ENCODE measurements at regions not wholly inside any gene's neighbourhood (a gene's known extent, or its start where the extent isn't known, plus 50 kb on each side); places are given as distances from the start of the nearest gene placed in this dataset.
A peak's percentile ranks its signal among the peaks of the same experiment; 100 is the strongest.

DNA sequence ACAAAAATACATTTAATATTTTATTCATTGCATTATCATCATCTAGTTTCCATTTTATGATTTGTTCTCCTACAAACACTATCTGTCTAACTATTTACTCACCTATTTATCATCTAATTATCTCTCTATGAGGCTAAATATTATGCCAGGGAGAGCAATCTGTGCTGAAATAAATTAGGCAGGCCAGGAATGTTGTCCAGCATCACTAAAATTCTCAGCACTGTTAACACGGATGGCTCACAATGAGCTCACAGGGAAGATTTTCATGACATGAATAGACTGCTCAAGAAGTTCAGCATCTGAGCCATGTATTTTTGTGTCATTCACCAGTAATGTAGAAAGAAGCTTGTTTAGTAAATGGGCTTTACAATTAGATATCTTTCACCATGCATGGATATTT, 1277.2 kb downstream of the GRIK2 start:
- ATAC-seq (no peak), DNase-seq (ENCODE audit: missing footprints) (no peak)
- intact Hi-C loops (cut with DNase I), result no loop called here

DNA sequence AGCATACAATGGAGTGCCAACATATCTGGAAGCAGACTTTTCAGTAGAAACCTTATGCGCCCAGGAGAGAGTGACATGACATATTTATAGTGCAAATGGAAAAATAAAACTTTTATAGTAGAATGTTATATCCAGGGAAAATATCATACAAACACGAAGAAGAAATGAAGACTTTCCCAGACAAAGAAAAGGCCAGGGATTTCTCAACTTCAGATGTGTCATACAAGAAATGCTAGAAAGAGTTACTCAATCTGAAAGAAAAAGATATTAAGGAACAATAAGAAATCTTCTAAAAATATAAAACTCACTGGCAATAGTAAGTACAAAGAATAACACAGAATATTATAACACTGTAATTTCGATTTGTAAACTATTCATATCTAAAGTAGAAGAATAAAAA, 1269.3 kb downstream of the GRIK2 start:
- no peak for DNase-seq (ENCODE audit: missing footprints)
- intact Hi-C loops (cut with DNase I), result no loop called here
- ATAC-seq, result no peak

DNA sequence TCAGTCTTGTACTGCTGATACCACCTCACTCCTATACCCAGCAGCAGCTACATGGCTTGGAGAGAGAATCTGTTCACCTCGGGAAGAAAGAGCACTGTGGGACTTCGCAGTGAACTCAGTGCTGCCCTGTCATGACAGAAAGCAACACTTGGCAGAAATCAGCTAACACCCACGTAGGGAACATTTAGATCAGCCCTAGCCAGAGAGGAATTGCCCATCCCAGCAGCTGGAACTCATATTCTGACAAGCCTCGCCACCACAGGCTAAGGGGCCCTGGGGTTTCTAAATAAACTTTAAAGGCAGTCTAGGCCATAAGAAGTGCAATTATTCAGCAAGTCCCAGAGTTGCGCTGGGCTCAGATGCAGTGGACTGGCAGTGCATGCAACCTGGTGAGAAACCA, 1266.8 kb downstream of the GRIK2 start:
- ATAC-seq (no peak), DNase-seq (ENCODE audit: missing footprints) (no peak)
- intact Hi-C loops (cut with DNase I), result no loop called here

DNA sequence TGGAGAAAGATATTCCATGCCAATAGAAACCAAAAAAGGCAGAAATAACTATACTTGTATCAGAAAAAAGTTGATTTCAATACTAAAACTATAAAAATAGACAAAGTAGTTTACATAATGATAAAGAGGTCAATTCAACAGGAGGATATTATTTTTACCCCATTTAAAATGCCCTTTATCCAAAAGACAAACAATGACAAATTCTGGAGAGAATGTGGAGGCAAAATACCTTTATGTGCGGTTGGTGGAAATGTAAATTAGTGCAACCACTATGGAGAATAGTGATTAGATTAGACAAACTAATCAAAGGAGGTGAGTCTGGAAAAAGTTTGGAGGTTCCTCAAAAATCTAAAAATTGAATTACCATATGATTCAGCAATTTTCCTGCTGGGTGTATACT, 1262.3 kb downstream of the GRIK2 start:
- ATAC-seq (no peak), DNase-seq (ENCODE audit: missing footprints) (no peak)
- intact Hi-C loops (cut with DNase I), result no loop called here

DNA sequence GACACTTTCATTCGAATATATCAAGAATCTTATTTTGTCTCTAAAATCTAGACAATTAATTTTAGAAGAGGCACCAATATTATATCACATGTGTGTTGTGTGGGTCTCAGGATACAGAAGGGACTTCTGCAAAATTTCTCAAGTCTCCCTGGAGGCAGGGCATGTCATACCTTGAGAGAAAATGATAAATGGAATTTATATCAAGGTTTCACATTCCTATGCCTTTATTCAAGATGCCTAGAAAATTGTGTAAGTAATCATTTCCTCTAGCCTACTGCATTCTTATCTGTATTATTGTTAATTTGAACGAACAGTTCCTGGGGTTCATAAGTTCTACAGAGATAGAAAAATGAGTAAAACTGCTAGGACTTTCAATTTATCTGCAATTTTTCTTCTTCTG, 1247.9 kb downstream of the GRIK2 start:
- ATAC-seq (no peak), DNase-seq (ENCODE audit: missing footprints) (no peak)
- intact Hi-C loops (cut with DNase I), result no loop called here

DNA sequence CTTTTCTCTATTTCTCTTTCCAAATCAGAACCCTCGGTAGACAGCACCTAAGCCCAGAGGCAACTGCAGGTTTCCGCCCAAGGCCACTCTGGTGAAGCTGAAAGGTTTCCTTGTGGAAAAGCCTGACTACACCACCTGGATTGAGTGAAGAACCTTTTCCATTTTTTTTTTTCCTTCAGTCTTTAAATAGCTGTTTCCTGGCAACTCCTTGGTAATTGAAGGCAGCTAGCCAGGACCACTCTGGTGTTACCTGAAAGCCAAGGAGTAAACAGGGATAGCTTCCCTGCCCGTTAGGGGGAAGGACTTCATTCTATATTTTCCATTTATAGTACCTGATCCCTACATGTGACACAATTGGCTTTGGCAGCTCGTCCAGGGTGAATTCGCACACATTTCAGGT, 1238.4 kb downstream of the GRIK2 start:
- ATAC-seq, result no peak
- intact Hi-C loops (cut with DNase I), result no loop called here
- DNase-seq (ENCODE audit: missing footprints), result no peak

DNA sequence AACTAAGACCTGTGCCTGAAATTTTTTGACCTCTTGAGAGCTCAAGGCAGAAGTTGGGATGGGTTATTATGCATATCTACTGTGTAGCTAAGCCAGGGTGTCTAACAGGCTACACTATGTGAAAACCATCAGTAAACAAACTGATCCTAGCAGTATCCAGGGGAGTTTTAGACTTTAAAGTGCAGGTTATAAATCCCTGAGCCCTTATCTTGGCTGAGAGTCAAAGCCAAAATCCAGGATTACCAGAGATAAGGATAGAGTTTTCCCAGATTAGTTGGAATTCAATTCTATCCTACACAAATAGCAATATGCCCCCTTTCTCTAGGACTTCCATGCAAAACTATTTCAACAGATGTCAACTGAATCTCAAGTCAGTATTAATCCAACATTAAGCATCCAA, 1229.7 kb downstream of the GRIK2 start:
- no peak for DNase-seq (ENCODE audit: missing footprints)
- intact Hi-C loops (cut with DNase I), result no loop called here
- no peak for ATAC-seq

DNA sequence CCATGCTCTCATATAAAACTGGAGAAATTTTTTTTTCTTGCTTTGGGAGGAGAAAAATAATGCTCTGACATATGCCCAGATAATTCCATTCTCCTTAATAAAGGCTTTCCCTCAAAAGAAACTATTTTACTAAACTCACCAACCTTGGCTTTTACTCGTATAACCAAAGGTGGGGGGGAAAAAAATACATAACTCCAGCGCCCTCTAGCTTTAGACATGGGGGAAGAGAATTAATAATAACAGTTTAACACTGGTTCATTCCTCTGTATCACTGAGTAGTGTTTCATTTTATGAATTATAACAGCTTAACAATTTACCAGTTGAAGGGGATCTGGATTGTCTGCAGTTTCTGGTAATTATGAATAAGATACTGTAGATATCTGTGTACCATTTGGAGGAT, 1226.1 kb downstream of the GRIK2 start:
- intact Hi-C loops (cut with DNase I), result no loop called here

DNA sequence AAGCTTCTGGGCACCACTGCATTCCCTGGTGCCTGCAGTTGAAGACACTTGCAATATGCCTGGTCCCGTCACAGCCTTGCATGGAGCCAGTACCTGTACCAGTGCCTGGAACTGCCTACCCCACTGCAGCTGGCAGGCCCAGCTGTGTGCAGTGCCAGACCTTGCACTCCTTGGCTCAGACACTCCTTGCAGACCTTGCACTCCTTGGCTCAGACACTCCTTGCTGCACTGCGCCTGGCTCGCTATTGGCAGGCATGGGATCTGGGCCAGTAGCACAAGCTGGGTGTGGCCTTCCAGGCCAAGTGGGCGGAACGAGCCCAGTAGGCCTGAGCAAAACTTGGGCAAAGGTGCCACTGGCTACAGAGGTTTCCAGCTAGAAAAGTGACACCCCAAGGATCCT, 1189.1 kb downstream of the GRIK2 start:
- DNase-seq (ENCODE audit: missing footprints) (peak; percentile 26), ATAC-seq (no peak)
- intact Hi-C loops (cut with DNase I), result no loop called here

More for the DNA sequence above, 1226.1 kb downstream of the GRIK2 start:
- ATAC-seq, result no peak
- DNase-seq (ENCODE audit: missing footprints), result no peak

DNA sequence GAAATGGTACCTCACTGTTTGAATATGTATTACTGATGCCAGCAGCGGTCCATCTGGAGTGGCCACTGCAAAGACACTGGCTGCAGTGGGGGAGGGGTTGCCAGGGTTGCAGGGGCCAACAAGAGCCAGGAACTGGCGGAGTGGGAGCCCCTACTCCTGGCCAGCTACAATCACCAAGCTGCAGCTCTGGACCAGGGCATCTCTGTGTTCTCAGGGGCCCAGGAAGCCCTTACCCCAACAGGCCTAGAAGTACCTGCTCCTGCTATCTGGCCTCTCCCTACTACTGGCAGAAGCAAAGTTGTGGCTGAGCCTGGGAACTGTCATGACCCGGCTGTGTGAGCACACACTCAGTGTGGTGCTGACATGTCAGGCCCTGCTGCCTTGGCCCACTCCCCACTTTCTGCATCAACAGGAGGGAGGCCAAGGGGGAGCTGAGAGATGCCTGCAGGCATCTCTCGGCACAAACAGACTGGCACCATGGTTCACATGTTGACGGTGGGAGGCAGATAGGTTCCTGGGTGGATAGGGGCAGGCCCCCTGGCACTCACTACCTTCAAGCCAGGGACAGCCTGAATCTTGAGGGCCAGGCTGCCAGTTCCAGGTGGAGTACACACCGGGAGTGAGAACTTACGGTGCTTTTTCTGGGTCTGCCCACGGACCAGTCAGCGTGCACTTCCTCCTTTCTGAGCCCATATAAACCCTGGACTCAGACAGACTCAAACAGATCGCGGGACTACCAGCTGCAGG, 1188.0 kb downstream of the GRIK2 start:
- ATAC-seq (peak; percentile 8), DNase-seq (ENCODE audit: missing footprints) (peak; percentile 45)
- intact Hi-C loops (cut with DNase I), result no loop called here

DNA sequence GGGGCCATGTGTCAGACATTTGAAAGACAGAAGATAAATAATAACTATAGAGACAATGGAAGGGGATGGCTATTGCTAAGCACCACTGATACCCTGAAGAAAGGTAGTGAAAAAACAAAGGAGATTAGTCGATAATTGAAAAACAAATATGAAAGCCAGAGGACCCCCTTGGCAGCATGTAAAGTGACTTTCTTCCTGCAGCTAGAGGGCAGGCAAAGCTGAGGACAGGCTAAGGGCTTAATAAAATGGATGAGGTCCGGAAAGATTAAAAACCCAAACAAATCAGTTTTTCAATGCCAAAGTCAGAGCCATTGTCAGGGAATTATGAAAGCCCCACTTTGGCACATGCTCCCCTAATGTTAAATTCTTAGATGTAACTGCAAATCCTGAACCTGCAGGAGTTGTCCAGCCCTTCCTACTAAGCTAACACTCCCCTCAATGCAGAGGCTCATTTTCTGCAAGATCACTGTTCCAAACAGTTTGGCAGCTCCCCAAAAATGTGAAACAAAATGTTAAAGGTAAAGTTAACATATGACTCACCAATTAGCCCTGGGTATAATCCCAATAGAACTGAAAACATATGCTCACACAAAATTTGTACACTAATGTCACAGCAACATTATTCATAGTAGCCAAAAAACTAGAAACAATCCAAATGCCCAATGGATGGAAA, 1177.9 kb downstream of the GRIK2 start:
- no peak for ATAC-seq
- intact Hi-C loops (cut with DNase I), result no loop called here

DNA sequence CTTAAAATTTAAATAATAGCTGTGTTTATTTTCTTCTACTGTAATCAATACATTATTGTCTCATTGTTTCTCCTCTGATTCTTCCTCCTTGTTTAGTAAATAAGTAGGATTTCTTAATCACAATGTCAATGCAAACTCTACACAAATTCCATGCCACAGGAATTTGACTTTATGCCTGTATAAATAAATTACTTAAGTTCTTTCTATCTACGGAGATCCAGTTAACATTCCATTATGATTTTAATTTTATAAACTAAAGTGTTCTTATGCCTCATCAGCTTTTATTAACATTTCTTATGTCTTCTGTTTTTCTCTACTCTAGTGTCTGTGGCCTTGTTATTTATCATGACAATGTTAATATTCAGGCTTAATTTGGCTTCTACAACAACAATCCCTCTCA, 1169.2 kb downstream of the GRIK2 start:
- DNase-seq (ENCODE audit: missing footprints) (no peak), ATAC-seq (no peak)
- intact Hi-C loops (cut with DNase I), result no loop called here

More for the DNA sequence above, 1177.9 kb downstream of the GRIK2 start:
- DNase-seq (ENCODE audit: missing footprints), result no peak

DNA sequence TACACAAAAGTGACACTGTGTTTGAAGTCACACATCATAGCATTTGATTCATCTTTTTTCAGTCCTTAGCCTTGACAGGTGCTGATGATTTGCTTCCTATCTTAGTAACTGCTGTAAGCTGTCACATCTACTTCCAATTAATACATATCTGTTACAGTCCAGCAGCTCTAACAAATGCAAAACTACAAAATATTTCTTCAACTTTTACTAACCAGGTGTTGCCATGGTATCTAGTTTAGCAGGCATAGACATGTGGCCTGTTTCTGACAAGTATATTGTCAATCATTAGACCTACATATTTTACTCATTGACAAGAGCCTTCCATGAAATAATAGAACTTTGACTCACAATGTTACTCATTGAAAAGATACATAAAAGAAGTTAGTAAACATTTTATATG, 1159.7 kb downstream of the GRIK2 start:
- no peak for DNase-seq (ENCODE audit: missing footprints)
- ATAC-seq, result no peak
- intact Hi-C loops (cut with DNase I), result no loop called here

DNA sequence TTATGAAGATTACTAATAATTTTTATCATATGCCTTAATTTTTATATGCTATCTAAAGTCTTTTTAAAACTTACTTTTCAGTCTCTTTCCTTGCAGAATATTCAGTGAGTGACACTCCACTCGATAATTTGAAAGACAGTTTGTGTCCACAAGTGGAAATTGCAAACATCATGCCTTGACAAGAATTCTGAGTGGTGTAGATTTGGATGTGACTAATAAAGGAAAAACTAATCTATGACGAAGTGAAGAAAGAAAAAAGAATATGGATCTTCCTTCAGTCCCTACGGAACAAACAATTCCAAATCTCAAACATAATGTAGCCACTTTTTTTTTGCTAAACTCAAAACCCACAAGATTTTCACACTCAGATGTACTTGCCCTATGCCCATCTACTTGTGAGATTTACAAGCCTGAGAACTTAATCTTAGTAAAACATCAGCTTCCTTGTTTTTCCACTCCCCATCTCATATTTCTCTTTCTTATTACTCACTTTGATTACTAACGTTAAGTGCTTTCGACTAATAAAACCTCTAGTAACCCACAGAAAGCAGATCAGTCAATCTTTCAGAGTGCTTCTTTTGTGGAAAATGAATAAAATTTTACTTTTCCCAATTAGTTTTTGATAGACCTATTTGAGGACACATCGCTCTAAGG, 1155.8 kb downstream of the GRIK2 start:
- ATAC-seq (no peak), DNase-seq (ENCODE audit: missing footprints) (no peak)
- intact Hi-C loops (cut with DNase I), result no loop called here

DNA sequence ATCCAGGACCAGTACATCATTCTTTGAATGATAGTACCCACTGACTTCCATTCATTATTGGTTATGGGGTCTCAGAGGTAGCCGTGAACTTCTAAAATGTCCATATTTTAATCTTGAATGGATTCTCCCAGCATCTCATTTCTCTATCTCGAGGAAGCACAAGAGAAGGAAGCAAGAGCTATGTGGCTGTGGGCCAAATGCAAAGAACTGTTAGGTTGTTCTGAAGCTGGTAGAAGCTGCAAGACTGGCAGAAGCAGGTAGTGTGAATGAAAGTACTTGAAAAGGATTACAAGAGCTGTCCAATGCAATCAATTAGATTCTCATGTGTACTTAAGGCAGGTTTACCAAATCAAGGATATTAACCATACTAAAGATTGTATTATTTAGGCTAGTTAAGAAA, 1131.8 kb downstream of the GRIK2 start:
- intact Hi-C loops (cut with DNase I), result no loop called here
- ATAC-seq, result no peak

DNA sequence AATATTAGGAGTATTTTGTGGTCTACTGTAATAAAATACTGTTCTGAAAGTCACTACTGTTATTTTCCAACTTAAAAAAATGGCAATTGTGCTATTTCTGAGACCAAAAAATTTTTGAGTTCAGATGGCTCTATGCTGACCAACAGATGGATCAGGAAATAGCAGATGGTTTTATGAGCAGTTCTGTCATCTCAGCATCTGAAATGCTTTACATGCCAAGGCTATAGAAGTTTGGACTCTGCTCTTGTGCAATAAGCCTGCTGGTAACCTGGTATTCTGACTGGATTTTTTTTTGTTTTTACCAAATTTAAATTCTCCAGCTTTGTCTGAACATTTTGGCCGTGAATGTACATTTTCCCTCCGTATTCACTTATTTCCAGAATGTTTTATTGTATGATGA, 1127.5 kb downstream of the GRIK2 start:
- intact Hi-C loops (cut with DNase I), result no loop called here
- no peak for DNase-seq (ENCODE audit: missing footprints)
- ATAC-seq, result no peak

More for the DNA sequence above, 1131.8 kb downstream of the GRIK2 start:
- no peak for DNase-seq (ENCODE audit: missing footprints)

DNA sequence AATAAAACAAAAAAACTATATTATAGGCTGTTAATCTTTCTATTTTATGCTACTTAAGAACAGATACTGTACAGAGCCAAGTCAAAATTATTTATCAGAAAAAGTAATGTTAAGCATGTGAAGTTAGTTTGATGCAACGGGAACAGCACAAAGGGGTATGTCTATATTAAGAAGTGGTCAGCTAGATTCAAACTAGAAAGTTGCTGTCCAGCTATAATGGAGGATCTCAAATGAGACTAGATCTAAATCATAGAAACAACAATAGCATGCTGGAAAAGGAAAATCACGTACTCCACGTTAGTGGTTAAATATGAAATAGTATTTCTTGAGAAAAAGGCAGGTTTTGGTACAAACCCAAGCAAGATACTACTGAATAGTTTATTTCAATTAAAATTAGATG, 1124.0 kb downstream of the GRIK2 start:
- no peak for DNase-seq (ENCODE audit: missing footprints)
- intact Hi-C loops (cut with DNase I), result no loop called here

DNA sequence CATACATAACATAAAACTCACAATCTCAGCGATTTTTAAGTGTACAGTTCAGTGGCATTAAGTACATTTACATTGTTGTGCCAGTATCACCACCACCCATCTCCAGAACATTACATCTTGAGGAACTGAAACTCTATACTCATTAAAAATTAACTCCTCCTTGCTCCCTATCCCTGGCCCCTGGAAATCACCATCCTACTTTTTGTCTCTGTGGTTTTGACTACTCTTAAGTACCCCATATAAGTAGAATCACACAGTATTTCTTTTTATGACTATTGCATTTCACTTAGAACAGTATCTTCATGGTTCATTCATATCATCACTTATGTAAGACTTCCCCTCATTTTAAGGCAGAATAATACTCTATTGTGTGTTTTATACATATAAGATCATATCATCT, 1108.1 kb downstream of the GRIK2 start:
- intact Hi-C loops (cut with DNase I), result no loop called here
- DNase-seq (ENCODE audit: missing footprints), result no peak
- no peak for ATAC-seq

More for the DNA sequence above, 1124.0 kb downstream of the GRIK2 start:
- no peak for ATAC-seq

DNA sequence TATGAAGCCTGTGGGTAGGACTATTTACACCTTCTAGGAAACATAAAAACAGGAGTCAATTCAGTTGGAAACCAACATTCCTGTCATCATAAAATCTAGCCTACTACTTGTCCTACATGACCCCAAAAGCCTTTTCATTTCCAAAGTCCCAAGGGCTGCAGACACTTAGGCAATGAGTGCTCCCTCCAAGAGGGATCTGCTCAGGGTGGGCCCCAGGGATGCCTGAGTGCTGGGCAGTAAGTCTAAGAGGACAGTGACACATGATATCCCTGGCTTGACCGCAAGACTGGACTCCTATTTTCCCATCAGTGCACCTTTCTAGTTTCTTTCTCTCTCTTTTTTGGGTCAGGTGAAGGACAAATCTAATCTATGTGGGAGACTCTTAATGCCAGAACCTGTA, 1101.3 kb downstream of the GRIK2 start:
- intact Hi-C loops (cut with DNase I), result no loop called here
- no peak for ATAC-seq

DNA sequence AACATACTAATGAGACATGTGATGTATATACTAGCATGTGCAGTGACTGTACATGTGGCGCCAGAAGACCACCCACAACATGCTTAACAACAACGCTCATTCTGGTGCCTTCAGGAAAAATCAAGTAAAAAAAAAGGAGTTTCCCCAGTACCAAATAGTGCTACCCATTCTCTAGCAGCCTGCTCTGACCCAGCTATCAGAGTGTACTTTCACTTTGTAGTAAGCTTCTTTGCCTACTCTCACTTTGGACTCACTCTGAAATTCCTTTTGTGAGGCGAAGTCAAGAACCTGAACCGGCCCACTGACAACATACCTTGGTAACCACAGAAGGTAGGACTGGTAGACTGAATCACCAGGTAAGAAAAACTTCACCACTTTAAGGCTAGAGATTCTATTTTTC, 1100.0 kb downstream of the GRIK2 start:
- no peak for DNase-seq (ENCODE audit: missing footprints)
- no peak for ATAC-seq
- intact Hi-C loops (cut with DNase I), result no loop called here

More for the DNA sequence above, 1101.3 kb downstream of the GRIK2 start:
- no peak for DNase-seq (ENCODE audit: missing footprints)

Data from Right ventricle myocardium inferior (tissue), 1 donor.